Gastrocnemius medialis (tissue), 4 donors: ENCODE measurements at regions not wholly inside any gene's neighbourhood (a gene's known extent, or its start where the extent isn't known, plus 50 kb on each side); places are given as distances from the start of the nearest gene placed in this dataset.

Experiments used
- ATAC-seq, 2 donors: fragments of 150-250 bp; one replicate each; pipeline ENCODE4 v1.9.1; 2016
- DNase-seq, 2 donors: peaks; one replicate each; pipeline ENCODE4 v3.0.0-alpha.2; 2019
- H3K27ac ChIP-seq, 4 donors: fragments of 200-600 bp; sonication (generic); 1 replicate in 1 of 4; 2 replicates in 3 of 4; pipeline ENCODE4 v1.5.1; 2016 to 2018; ENCODE audit warnings: mild to moderate bottlenecking in 2 of 4, moderate library complexity in 1 of 4
- H3K27me3 ChIP-seq, 3 donors: fragments of 200-600 bp; sonication (generic) in 2 of 3; 1 replicate in 1 of 3; 2 replicates in 2 of 3; pipeline versions ENCODE4 v1.5.1 to v1.6.0; 2016 to 2019; ENCODE audit warnings: mild to moderate bottlenecking in 1 of 3, moderate library complexity in 1 of 3
- H3K36me3 ChIP-seq, 2 donors: fragments of 200-600 bp; sonication (generic) in 1 of 2; one replicate each; pipeline ENCODE4 v1.5.1; 2017 to 2018
- H3K4me1 ChIP-seq, 2 donors: fragments of 200-600 bp; sonication (generic) in 1 of 2; one replicate each; pipeline ENCODE4 v1.5.1; 2016 to 2017; ENCODE audit warnings: mild to moderate bottlenecking in 2 of 2
- H3K4me3 ChIP-seq, 4 donors: fragments of 200-600 bp; sonication (generic) in 3 of 4; 1 replicate in 1 of 4; 2 replicates in 3 of 4; pipeline ENCODE4 v1.5.1; 2016 to 2019; ENCODE audit warnings: mild to moderate bottlenecking in 2 of 4
- H3K9me3 ChIP-seq, 3 donors: fragments of 200-600 bp; sonication (generic) in 2 of 3; 1 replicate in 1 of 3; 2 replicates in 2 of 3; pipeline ENCODE4 v1.5.1; 2016 to 2019
- POLR2A ChIP-seq, 2 donors: fragments of 450-650 bp; IDR thresholded peaks; one replicate each; pipeline ENCODE4 v1.6.1; 2017; ENCODE audit warnings: antibody characterized with exemption in 2 of 2, mild to moderate bottlenecking in 2 of 2, moderate library complexity in 2 of 2
- in situ Hi-C, 4 donors: fragments of 200-750 bp; cut with MboI; loops; one replicate each; pipeline versions ENCODE4 v1.15.0 to v1.8.0; 2017; ENCODE audit warnings: low sequenced_read_pairs in 4 of 4
- intact Hi-C: fragments of 100-400 bp; cut with DNase I; formaldehyde crosslinking; loops from one replicate; pipeline ENCODE4 v1.15.1; 2023; ENCODE audit warnings: low total_unique reads
- TF ChIP-seq, protein P1 (sequence below), 5 experiments: fragments of 450-650 bp in 3 of 5; fragments of 200-600 bp in 2 of 5; sonication (generic) in 2 of 5; IDR thresholded peaks in 4 of 5; conservative IDR thresholded peaks in 1 of 5; 1 replicate in 4 of 5; 2 replicates in 1 of 5; pipeline ENCODE4 v1.5.1; 2016 to 2019; ENCODE audit warnings: antibody characterized with exemption in 5 of 5, mild to moderate bottlenecking in 3 of 5, moderate library complexity in 3 of 5

DNA sequence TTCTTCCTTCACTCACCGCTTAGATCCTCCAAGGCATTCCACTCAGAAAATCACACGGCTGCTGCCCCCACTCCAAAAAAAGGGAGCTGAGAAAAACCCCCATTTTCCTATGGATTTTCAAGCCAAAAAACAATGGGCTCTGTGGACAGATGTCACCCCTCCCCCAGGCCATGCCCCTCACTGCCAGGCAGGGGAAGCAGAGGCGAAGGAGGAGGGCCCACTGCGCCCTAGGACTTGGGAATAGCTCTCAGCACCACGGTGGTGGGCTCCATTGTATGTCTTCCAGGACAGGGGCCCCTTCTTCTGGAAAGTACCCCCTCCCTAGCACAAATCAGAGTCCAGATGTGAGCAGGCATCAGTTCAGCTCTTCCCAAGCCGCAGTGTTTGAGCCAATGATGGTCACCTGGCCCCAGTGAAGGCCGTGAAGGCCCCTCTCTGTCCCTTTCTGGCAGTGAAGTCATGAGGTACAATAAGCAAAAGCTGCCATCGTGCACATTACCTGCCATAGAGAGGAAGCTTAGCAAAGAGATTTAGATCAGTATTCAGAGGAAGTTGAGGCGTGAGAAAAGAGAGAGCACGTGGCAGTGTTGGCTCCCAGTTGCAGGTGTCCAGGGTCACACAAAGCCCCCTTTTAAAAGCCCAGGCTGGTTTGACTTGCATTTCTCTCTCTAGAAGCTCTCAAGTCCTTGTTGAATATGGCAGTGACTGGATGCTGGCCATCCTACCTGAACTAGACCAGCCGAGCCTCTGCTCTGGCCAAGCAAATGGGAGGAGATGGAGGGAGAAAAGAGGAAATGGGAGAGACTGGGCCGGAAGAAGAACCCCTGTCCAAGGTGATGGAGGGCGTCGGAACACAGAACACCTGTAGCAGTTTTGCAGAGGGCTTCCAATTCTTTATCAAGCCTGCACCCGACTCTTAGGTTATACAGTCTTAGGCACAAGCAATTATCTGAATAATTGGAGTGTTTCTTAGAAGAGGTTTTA is 149.0 kb downstream of the TOMM20 start:
- ATAC-seq, result no peak

DNA sequence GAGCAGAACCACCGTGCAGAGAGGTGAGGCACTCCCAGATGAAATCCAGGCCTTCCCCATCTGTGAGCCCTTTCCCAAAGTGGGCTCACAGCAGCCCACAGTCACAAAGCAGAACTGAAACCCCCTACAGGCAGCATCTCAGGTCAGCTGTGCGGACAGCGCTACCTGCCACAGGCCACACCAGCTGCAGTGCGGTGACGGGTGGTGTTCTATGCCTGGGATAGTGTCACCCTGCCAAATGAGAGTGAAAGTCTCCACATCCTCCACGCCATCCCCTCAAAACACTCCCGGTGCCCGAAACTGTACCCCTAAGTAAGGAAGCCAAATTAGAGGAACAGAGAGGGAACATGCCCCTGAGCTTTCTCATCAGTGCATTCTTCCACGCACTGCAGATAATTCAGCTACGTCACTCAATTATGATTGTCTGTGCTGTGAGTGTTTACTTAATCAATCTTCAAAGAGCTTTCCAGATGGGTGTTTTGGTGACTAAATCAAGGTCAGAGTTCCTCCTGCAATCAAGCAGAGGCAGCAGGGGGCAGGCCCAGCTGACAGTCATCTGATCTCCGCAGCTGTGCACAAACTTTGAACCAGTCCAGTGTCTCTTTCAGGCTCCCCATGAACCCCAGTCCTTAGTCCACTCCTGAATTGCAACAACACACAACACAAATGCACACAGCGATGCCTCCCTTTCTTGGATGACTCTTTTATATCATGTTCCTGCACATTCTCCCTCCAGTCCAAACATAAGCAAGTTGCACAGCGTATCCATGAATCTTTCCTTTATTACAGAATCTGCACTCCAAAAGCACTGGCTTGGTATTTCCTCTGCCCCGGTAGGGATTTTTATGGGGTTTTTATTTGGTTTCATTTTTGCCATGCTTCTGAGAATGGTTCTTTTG is 150.0 kb downstream of the TOMM20 start:
- ATAC-seq, result peak in 1 of 2 donors; percentile 16
- in situ Hi-C loops, result loop anchor here in 2 of 4 donors (10.0 to 25.0 kb wide), 3 partner anchors 91 to 474 kb away; no protein-coding TSS in a partner anchor
- peak; percentile 7 to 23 for TF ChIP-seq POLR2A (IDR thresholded peaks at IDR 0.05)
- TF ChIP-seq, protein P1, sequence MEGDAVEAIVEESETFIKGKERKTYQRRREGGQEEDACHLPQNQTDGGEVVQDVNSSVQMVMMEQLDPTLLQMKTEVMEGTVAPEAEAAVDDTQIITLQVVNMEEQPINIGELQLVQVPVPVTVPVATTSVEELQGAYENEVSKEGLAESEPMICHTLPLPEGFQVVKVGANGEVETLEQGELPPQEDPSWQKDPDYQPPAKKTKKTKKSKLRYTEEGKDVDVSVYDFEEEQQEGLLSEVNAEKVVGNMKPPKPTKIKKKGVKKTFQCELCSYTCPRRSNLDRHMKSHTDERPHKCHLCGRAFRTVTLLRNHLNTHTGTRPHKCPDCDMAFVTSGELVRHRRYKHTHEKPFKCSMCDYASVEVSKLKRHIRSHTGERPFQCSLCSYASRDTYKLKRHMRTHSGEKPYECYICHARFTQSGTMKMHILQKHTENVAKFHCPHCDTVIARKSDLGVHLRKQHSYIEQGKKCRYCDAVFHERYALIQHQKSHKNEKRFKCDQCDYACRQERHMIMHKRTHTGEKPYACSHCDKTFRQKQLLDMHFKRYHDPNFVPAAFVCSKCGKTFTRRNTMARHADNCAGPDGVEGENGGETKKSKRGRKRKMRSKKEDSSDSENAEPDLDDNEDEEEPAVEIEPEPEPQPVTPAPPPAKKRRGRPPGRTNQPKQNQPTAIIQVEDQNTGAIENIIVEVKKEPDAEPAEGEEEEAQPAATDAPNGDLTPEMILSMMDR (IDR thresholded peaks at IDR 0.05 in 4 of 5, conservative IDR thresholded peaks at IDR 0.05 in 1 of 5), result no peak
- intact Hi-C loops, result no loop called here
- DNase-seq, result peak; percentile 58 to 68
- Histone ChIP-seq H3K4me3 (no peak overlapping the region), H3K4me1 (peaks cover 46 to 68% of the 10 kb centered on the region in 2 donors), H3K9me3 (no peaks in the 10 kb centered on the region), H3K27ac (peak overlapping the region; percentile 83 to 91 (median 89)), H3K36me3 (no peaks in the 10 kb centered on the region), H3K27me3 (no peaks in the 10 kb centered on the region)

More for the DNA sequence above, 149.0 kb downstream of the TOMM20 start:
- Histone ChIP-seq H3K36me3 (no peaks in the 10 kb centered on the region), H3K9me3 (no peaks in the 10 kb centered on the region), H3K4me1 (peaks cover 38 to 61% of the 10 kb centered on the region in 2 donors), H3K27me3 (no peaks in the 10 kb centered on the region), H3K27ac (peak overlapping the region; percentile 83 to 91 (median 89)), H3K4me3 (peak overlapping the region in 1 of 4 donors; percentile 18)
- DNase-seq, result no peak
- intact Hi-C loops, result loop anchor here (2.0 kb wide), 1 partner anchor 17 kb away; no protein-coding TSS in a partner anchor
- in situ Hi-C loops, result loop anchor here (5.0 to 25.0 kb wide), 5 partner anchors 92 to 475 kb away; no protein-coding TSS in a partner anchor
- TF ChIP-seq, protein P1 (IDR thresholded peaks at IDR 0.05 in 4 of 5, conservative IDR thresholded peaks at IDR 0.05 in 1 of 5), result no peak
- TF ChIP-seq POLR2A (IDR thresholded peaks at IDR 0.05), result no peak

DNA sequence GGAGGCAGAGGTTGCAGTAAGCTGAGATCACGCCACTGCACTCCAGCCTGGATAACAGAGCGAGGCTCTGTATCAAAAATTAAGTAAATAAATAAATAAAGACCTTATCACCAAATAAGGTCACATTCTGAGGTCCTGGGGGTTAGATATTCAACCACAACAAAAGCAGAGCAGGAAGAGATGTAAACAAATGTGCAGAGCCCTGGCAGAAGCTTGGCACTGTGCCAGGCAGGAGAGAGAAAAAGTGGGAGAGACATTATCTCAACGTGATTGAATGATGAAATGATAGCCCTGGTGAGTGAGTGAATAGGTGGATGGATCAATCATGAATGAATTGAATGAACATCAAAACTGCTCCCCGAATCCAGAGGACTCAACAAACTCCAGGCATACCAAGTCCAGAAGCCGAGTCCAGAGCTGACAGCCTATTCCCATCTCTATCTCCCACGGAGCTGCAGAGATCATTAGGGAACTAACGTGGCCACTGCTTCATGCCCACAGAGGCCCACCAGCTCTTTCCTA is 150.7 kb downstream of the TOMM20 start:
- Histone ChIP-seq H3K9me3 (no peaks in the 10 kb centered on the region), H3K27ac (peak overlapping the region; percentile 83 to 91 (median 89)), H3K36me3 (no peaks in the 10 kb centered on the region), H3K27me3 (no peaks in the 10 kb centered on the region), H3K4me1 (peaks cover 53 to 72% of the 10 kb centered on the region in 2 donors), H3K4me3 (no peak overlapping the region)
- in situ Hi-C loops, result loop anchor here in 2 of 4 donors (10.0 to 25.0 kb wide), 3 partner anchors 91 to 473 kb away; no protein-coding TSS in a partner anchor
- ATAC-seq (no peak), DNase-seq (no peak)
- TF ChIP-seq POLR2A (IDR thresholded peaks at IDR 0.05), result no peak
- TF ChIP-seq, protein P1 (IDR thresholded peaks at IDR 0.05 in 4 of 5, conservative IDR thresholded peaks at IDR 0.05 in 1 of 5), result no peak
- intact Hi-C loops, result no loop called here
